Stimulated activated CD4-positive, alpha-beta T cell treated with anti-CD3 and anti-CD28 coated beads, Interleukin-1b, Interleukin-23, amount 100 ng/mL, for 4 hours (primary cell): ENCODE measurements at regions not wholly inside any gene's neighbourhood (a gene's known extent, or its start where the extent isn't known, plus 50 kb on each side); places are given as distances from the start of the nearest gene placed in this dataset.
"Not testable (repeated sequence)": the region's sequence is repeated elsewhere in the genome, so short reads cannot be mapped to it uniquely, and the experiment has no call there.

Experiments
- DNase-seq, 2 donors: peaks; one replicate each; pipeline ENCODE4 v3.0.0-alpha.2; 2020; ENCODE audit warnings: low read depth in 2 of 2

- no peak for DNase-seq
Measured at GRCh38 chr5:153237671-153238332, 252.7 kb upstream of the GRIA1 start.

- no peak for DNase-seq
Measured at GRCh38 chr5:153257381-153257780, 233.1 kb upstream of the GRIA1 start.

GRCh38 chr5:153258469-153258868, 232.0 kb upstream of the GRIA1 start:
- DNase-seq, result no peak

GRCh38 chr5:153267506-153267905, 223.0 kb upstream of the GRIA1 start:
- DNase-seq, result no peak

- no peak for DNase-seq
Measured at GRCh38 chr5:153275695-153276094, 214.8 kb upstream of the GRIA1 start.

- no peak for DNase-seq
Measured at GRCh38 chr5:153276151-153276550, 214.3 kb upstream of the GRIA1 start.

- DNase-seq, result not testable (repeated sequence)
Measured at GRCh38 chr5:153296251-153296844, 194.1 kb upstream of the GRIA1 start.

GRCh38 chr5:153299891-153300290, 190.6 kb upstream of the GRIA1 start:
- DNase-seq, result no peak

- DNase-seq, result no peak
Measured at GRCh38 chr5:153308282-153308681, 182.2 kb upstream of the GRIA1 start.

GRCh38 chr5:153318556-153318955, 171.9 kb upstream of the GRIA1 start:
- no peak for DNase-seq

GRCh38 chr5:153321478-153321877, 169.0 kb upstream of the GRIA1 start:
- DNase-seq, result no peak

GRCh38 chr5:153340139-153340538, 150.3 kb upstream of the GRIA1 start:
- DNase-seq, result no peak

GRCh38 chr5:153340738-153341137, 149.7 kb upstream of the GRIA1 start:
- DNase-seq, result no peak

- DNase-seq, result no peak
Measured at GRCh38 chr5:153342487-153342886, 148.0 kb upstream of the GRIA1 start.

- no peak for DNase-seq
Measured at GRCh38 chr5:153347611-153348010, 142.9 kb upstream of the GRIA1 start.

GRCh38 chr5:153350175-153350883, 140.1 kb upstream of the GRIA1 start:
- DNase-seq, result no peak

- peak in 1 of 2 donors; percentile 12 for DNase-seq
Measured at GRCh38 chr5:153352685-153353219, 137.7 kb upstream of the GRIA1 start.

GRCh38 chr5:153357493-153358112, 132.9 kb upstream of the GRIA1 start:
- no peak for DNase-seq

- DNase-seq, result no peak
Measured at GRCh38 chr5:153358315-153358976, 132.0 kb upstream of the GRIA1 start.

- no peak for DNase-seq
Measured at GRCh38 chr5:153360860-153361259, 129.6 kb upstream of the GRIA1 start.

GRCh38 chr5:153361735-153362409, 128.6 kb upstream of the GRIA1 start:
- no peak for DNase-seq
